ENCODE measurements at regions not wholly inside any gene's neighbourhood (a gene's known extent, or its start where the extent isn't known, plus 50 kb on each side); places are given as distances from the start of the nearest gene placed in this dataset.

- no peak overlapping the region for H3K4me2 ChIP-seq (ENCODE audit: low read length)
- H3K36me3 ChIP-seq (ENCODE audit: control insufficient read depth, low read length), result no peaks in the 10 kb centered on the region
- no peaks in the 10 kb centered on the region for H4K20me1 ChIP-seq (ENCODE audit: control insufficient read depth, insufficient read depth, low read depth, low read length)
- no peaks in the 10 kb centered on the region for H3K9me2 ChIP-seq (replicated peaks; ENCODE audit: control insufficient read depth, low read length)
- TF ChIP-seq, protein P1, sequence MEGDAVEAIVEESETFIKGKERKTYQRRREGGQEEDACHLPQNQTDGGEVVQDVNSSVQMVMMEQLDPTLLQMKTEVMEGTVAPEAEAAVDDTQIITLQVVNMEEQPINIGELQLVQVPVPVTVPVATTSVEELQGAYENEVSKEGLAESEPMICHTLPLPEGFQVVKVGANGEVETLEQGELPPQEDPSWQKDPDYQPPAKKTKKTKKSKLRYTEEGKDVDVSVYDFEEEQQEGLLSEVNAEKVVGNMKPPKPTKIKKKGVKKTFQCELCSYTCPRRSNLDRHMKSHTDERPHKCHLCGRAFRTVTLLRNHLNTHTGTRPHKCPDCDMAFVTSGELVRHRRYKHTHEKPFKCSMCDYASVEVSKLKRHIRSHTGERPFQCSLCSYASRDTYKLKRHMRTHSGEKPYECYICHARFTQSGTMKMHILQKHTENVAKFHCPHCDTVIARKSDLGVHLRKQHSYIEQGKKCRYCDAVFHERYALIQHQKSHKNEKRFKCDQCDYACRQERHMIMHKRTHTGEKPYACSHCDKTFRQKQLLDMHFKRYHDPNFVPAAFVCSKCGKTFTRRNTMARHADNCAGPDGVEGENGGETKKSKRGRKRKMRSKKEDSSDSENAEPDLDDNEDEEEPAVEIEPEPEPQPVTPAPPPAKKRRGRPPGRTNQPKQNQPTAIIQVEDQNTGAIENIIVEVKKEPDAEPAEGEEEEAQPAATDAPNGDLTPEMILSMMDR (IDR thresholded peaks at IDR 0.05; ENCODE audit: low read depth, low read length, poor library complexity, severe bottlenecking), result no peak
- TF ChIP-seq EZH2phosphoT487 (IDR thresholded peaks at IDR 0.05; ENCODE audit: borderline replicate concordance, low read length), result no peak
- no peaks in the 10 kb centered on the region for H3F3A ChIP-seq (ENCODE audit: control insufficient read depth, insufficient read depth)
- no peaks in the 10 kb centered on the region for H3K4me1 ChIP-seq (ENCODE audit: control insufficient read depth, low read length)
- H3K4me3 ChIP-seq (ENCODE audit: low read length), result no peak overlapping the region
- no peaks in the 10 kb centered on the region for H3K79me2 ChIP-seq (ENCODE audit: control insufficient read depth, low read length)
- H3K27me3 ChIP-seq (ENCODE audit: control insufficient read depth, low read length), result no peaks in the 10 kb centered on the region
- H3K9me3 ChIP-seq (ENCODE audit: control insufficient read depth, insufficient read depth, low read length), result no peaks in the 10 kb centered on the region
- no peak overlapping the region for H3K27ac ChIP-seq (ENCODE audit: low read depth, low read length)
Measured at GRCh38 chr5:61842840-61843239, 463.2 kb upstream of the KIF2A start.

DNA sequence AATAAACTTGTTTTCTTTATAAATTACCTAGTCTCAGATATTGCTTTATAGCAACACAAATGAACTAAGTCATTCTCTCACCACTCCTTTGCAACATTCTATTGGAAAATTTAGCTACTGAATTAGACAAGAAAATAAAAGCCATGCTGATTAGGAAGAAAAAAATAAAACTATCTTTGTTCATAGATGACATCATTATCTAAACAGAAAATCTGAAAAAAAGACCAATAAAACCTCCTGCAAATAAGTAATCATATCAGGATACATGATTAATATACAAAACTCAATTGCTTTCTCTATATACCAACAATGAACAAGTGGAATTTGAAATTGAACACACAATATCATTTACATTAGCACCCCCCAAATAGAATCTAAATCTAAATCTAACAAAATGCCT is 455.3 kb upstream of the KIF2A start:
- H3K9me3 ChIP-seq (ENCODE audit: control insufficient read depth, insufficient read depth, low read length), result no peaks in the 10 kb centered on the region
- H3K4me2 ChIP-seq (ENCODE audit: low read length), result no peak overlapping the region
- H3K4me3 ChIP-seq (ENCODE audit: low read length), result no peak overlapping the region
- no peaks in the 10 kb centered on the region for H3K36me3 ChIP-seq (ENCODE audit: control insufficient read depth, low read length)
- H3K9me2 ChIP-seq (replicated peaks; ENCODE audit: control insufficient read depth, low read length), result no peaks in the 10 kb centered on the region
- H3K27me3 ChIP-seq (ENCODE audit: control insufficient read depth, low read length), result no peaks in the 10 kb centered on the region
- H4K20me1 ChIP-seq (ENCODE audit: control insufficient read depth, insufficient read depth, low read depth, low read length), result no peaks in the 10 kb centered on the region
- H3F3A ChIP-seq (ENCODE audit: control insufficient read depth, insufficient read depth), result no peaks in the 10 kb centered on the region
- TF ChIP-seq EZH2phosphoT487 (IDR thresholded peaks at IDR 0.05; ENCODE audit: borderline replicate concordance, low read length), result no peak
- TF ChIP-seq, protein P1 (IDR thresholded peaks at IDR 0.05; ENCODE audit: low read depth, low read length, poor library complexity, severe bottlenecking), result no peak
- H3K79me2 ChIP-seq (ENCODE audit: control insufficient read depth, low read length), result no peaks in the 10 kb centered on the region
- no peak overlapping the region for H3K27ac ChIP-seq (ENCODE audit: low read depth, low read length)
- no peaks in the 10 kb centered on the region for H3K4me1 ChIP-seq (ENCODE audit: control insufficient read depth, low read length)

DNA sequence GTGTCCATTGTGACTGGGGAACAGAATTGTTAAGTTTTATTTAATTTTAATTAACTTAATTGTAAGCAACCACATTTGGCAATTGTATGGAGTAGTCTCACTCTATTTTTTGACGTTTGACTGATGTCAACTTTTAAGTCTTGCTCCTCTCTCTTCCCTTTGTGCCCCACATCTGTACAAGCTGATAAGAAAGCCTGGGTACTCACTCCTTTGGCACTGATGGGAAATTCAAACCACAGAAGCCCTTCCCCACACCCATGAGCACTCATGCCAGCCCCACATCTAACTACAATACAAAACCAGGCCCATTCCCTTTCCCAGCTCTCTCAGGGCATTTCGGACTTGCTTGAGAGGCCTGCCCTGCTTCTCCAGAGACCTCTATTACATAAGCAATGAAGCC is 451.5 kb upstream of the KIF2A start:
- Histone ChIP-seq H3K79me2 (ENCODE audit: control insufficient read depth, low read length) (no peaks in the 10 kb centered on the region), H3K36me3 (ENCODE audit: control insufficient read depth, low read length) (no peaks in the 10 kb centered on the region), H3F3A (ENCODE audit: control insufficient read depth, insufficient read depth) (no peaks in the 10 kb centered on the region), H3K27me3 (ENCODE audit: control insufficient read depth, low read length) (no peaks in the 10 kb centered on the region), H3K4me1 (ENCODE audit: control insufficient read depth, low read length) (no peaks in the 10 kb centered on the region), H3K4me2 (ENCODE audit: low read length) (no peak overlapping the region), H3K4me3 (ENCODE audit: low read length) (no peak overlapping the region), H3K27ac (ENCODE audit: low read depth, low read length) (no peak overlapping the region), H3K9me2 (replicated peaks; ENCODE audit: control insufficient read depth, low read length) (no peaks in the 10 kb centered on the region), H3K9me3 (ENCODE audit: control insufficient read depth, insufficient read depth, low read length) (no peaks in the 10 kb centered on the region), H4K20me1 (ENCODE audit: control insufficient read depth, insufficient read depth, low read depth, low read length) (no peaks in the 10 kb centered on the region)
- TF ChIP-seq EZH2phosphoT487 (IDR thresholded peaks at IDR 0.05; ENCODE audit: borderline replicate concordance, low read length), result no peak
- TF ChIP-seq, protein P1 (IDR thresholded peaks at IDR 0.05; ENCODE audit: low read depth, low read length, poor library complexity, severe bottlenecking), result no peak

GRCh38 chr5:61860978-61861377 is 445.0 kb upstream of the KIF2A start:
- Histone ChIP-seq H4K20me1 (ENCODE audit: control insufficient read depth, insufficient read depth, low read depth, low read length) (no peaks in the 10 kb centered on the region), H3K27ac (ENCODE audit: low read depth, low read length) (no peak overlapping the region), H3F3A (ENCODE audit: control insufficient read depth, insufficient read depth) (no peaks in the 10 kb centered on the region), H3K27me3 (ENCODE audit: control insufficient read depth, low read length) (no peaks in the 10 kb centered on the region), H3K9me3 (ENCODE audit: control insufficient read depth, insufficient read depth, low read length) (no peaks in the 10 kb centered on the region), H3K79me2 (ENCODE audit: control insufficient read depth, low read length) (no peaks in the 10 kb centered on the region), H3K36me3 (ENCODE audit: control insufficient read depth, low read length) (no peaks in the 10 kb centered on the region), H3K4me2 (ENCODE audit: low read length) (no peak overlapping the region), H3K4me3 (ENCODE audit: low read length) (no peak overlapping the region), H3K4me1 (ENCODE audit: control insufficient read depth, low read length) (no peaks in the 10 kb centered on the region), H3K9me2 (replicated peaks; ENCODE audit: control insufficient read depth, low read length) (no peaks in the 10 kb centered on the region)
- TF ChIP-seq, protein P1 (IDR thresholded peaks at IDR 0.05; ENCODE audit: low read depth, low read length, poor library complexity, severe bottlenecking), result no peak
- no peak for TF ChIP-seq EZH2phosphoT487 (IDR thresholded peaks at IDR 0.05; ENCODE audit: borderline replicate concordance, low read length)

Measured in DOHH2 (cell line).